Esophagus squamous epithelium (tissue), 4 donors: ENCODE measurements at regions not wholly inside any gene's neighbourhood (a gene's known extent, or its start where the extent isn't known, plus 50 kb on each side); places are given as distances from the start of the nearest gene placed in this dataset.

ENCODE experiments used
- POLR2A ChIP-seq, 4 donors: fragments of 450-650 bp; IDR thresholded peaks; one replicate each; pipeline ENCODE4 v1.6.1; 2017; ENCODE audit warnings: antibody characterized with exemption in 4 of 4, mild to moderate bottlenecking in 4 of 4, moderate library complexity in 3 of 4
- TF ChIP-seq, protein P1 (sequence below), 6 experiments: fragments of 450-650 bp in 4 of 6; fragments of 200-600 bp in 2 of 6; sonication (generic) in 2 of 6; IDR thresholded peaks; one replicate each; pipeline ENCODE4 v1.5.1; 2016 to 2019; ENCODE audit warnings: antibody characterized with exemption in 6 of 6, mild to moderate bottlenecking in 4 of 6, moderate library complexity in 4 of 6

DNA sequence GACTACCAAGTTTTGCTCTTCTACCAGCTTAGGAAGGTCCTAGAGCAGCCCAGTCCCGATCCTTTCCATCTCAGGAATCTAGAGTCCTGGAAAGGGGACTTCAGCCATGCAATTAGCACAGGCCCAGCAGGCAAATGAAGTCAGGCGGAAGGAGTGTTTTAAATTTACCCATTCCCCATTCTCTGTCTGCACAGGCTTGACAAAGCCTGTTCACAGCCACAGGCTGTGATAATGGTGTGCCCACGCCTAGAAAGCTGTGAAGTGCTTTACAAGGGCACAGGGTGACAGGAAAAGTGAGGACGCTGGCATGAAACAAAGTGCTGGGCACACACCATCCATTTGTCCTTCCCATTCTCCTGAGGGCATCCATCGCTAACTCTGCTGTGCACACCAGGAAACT is 79.0 kb downstream of the PITPNM2 start:
- TF ChIP-seq, protein P1, sequence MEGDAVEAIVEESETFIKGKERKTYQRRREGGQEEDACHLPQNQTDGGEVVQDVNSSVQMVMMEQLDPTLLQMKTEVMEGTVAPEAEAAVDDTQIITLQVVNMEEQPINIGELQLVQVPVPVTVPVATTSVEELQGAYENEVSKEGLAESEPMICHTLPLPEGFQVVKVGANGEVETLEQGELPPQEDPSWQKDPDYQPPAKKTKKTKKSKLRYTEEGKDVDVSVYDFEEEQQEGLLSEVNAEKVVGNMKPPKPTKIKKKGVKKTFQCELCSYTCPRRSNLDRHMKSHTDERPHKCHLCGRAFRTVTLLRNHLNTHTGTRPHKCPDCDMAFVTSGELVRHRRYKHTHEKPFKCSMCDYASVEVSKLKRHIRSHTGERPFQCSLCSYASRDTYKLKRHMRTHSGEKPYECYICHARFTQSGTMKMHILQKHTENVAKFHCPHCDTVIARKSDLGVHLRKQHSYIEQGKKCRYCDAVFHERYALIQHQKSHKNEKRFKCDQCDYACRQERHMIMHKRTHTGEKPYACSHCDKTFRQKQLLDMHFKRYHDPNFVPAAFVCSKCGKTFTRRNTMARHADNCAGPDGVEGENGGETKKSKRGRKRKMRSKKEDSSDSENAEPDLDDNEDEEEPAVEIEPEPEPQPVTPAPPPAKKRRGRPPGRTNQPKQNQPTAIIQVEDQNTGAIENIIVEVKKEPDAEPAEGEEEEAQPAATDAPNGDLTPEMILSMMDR (IDR thresholded peaks at IDR 0.05): no peak
- no peak for TF ChIP-seq POLR2A (IDR thresholded peaks at IDR 0.05)
